GM10248 (cell line): ENCODE measurements at regions not wholly inside any gene's neighbourhood (a gene's known extent, or its start where the extent isn't known, plus 50 kb on each side); places are given as distances from the start of the nearest gene placed in this dataset.

Experiments used
- CTCF ChIA-PET: fragments of 300-600 bp; sonication (Branson Sonifier 250); formaldehyde crosslinking; extraction: SDS; loops from one replicate; lab custom pipeline; 2021; ENCODE audit warnings: antibody characterized with exemption; lab: Yijun Ruan, JAX
- POLR2A ChIA-PET: fragments of 350-650 bp; sonication (Branson Sonifier 250); formaldehyde crosslinking; extraction: SDS; loops from one replicate; lab custom pipeline; 2020; ENCODE audit warnings: antibody characterized with exemption; lab: Yijun Ruan, JAX
- DNase-seq: peaks from one replicate; pipeline ENCODE4 v3.0.0; 2012; ENCODE audit errors: extremely low spot score
- TF ChIP-seq, protein P1 (sequence below): IDR thresholded peaks from 2 replicates; pipeline ENCODE4 v1.5.1; 2012; ENCODE audit warnings: mild to moderate bottlenecking, low read depth; ENCODE audit errors: extremely low read depth, missing control alignments, control extremely low read depth

DNA sequence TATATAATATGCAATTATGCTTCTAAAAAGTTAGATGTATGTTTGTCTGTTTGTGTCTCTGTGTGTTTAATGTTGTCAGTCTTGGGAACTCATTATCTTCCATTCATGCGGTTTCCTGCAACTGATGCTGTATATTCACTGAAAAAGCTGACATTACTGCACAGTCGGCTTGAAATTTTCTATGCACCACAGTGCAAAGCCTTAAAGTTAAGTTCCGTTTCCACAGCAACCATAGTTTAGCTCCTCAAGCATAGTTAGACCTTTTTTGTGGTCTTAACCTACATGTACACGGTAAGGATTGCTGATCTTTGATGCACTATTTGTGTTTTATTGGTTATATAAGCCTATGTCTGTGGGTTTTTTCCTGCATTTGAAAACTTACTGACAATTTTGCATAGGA is 309.4 kb downstream of the KCNC2 start:
- ChIA-PET POLR2A (no interaction called here), CTCF (interaction anchor here (1.3 kb wide), 1 partner anchor 11 kb away, joined by 4 read pairs; no protein-coding TSS in a partner anchor)
- TF ChIP-seq, protein P1, sequence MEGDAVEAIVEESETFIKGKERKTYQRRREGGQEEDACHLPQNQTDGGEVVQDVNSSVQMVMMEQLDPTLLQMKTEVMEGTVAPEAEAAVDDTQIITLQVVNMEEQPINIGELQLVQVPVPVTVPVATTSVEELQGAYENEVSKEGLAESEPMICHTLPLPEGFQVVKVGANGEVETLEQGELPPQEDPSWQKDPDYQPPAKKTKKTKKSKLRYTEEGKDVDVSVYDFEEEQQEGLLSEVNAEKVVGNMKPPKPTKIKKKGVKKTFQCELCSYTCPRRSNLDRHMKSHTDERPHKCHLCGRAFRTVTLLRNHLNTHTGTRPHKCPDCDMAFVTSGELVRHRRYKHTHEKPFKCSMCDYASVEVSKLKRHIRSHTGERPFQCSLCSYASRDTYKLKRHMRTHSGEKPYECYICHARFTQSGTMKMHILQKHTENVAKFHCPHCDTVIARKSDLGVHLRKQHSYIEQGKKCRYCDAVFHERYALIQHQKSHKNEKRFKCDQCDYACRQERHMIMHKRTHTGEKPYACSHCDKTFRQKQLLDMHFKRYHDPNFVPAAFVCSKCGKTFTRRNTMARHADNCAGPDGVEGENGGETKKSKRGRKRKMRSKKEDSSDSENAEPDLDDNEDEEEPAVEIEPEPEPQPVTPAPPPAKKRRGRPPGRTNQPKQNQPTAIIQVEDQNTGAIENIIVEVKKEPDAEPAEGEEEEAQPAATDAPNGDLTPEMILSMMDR, result no peak
- no peak for DNase-seq

DNA sequence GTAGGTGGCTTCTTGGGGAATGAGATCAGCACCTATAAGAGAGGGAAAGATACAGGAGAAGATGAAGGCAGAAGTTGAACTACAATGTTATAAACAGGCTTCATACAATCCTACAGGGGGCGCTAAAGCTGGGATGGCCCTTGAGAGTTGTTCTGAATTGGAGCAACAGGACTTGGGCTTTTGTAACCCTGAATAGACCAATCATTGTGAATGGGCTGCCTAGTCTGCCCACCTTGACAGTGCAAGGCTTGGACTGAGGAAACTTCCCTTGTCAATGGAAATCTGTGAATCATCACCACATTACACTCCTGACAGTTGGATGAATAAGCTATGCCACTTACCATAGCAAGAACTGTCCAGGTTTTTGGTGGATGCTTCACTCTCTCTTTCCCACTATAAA is 306.1 kb downstream of the KCNC2 start:
- CTCF ChIA-PET, result interaction anchor here (0.8 to 1.5 kb wide), 2 partner anchors 9 to 14 kb away, joined by 3 read pairs; no protein-coding TSS in a partner anchor
- POLR2A ChIA-PET, result no interaction called here
- TF ChIP-seq, protein P1, result no peak
- DNase-seq, result no peak

DNA sequence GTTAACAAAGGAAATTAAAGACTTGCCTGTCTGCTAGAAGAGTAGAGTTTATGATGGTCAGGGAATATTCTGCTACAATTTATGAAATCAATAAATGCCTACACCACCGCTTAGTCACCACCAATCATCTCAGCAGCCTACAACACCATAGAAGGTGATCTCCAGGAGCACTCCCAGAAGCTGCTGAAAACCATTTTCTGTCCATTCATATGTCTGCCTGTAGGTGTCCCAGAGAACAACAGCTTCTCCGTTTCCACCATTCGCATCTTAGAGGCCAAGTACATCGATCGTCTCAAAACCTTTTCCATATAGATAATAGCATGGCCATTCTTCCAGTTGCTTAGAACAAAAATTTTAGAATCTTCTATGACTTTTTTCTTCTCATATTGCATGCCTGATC is 303.4 kb downstream of the KCNC2 start:
- DNase-seq, result no peak
- POLR2A ChIA-PET, result no interaction called here
- TF ChIP-seq, protein P1, result no peak
- CTCF ChIA-PET, result no interaction called here

DNA sequence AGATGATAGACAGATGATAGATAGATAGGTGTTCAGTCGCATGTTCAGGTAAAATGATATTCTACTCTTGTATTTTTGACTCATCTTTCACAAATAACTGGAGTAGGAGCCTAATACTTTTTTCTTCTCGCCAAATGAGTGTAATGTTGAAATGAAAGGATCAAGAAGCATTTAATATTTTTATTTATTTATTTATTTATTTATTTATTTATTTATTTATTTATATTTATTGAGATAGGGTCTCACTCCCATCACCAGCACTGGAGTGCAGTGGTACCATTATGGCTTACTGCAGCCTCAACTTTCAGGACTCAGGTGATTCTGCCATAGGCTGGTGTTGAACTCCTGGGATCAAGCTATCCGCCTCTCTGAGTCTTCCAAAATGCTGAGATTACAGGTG is 298.8 kb downstream of the KCNC2 start:
- CTCF ChIA-PET, result interaction anchor here (1.4 kb wide), 1 partner anchor 11 kb away, joined by 4 read pairs; no protein-coding TSS in a partner anchor
- POLR2A ChIA-PET, result no interaction called here
- DNase-seq, result no peak
- TF ChIP-seq, protein P1, result no peak

DNA sequence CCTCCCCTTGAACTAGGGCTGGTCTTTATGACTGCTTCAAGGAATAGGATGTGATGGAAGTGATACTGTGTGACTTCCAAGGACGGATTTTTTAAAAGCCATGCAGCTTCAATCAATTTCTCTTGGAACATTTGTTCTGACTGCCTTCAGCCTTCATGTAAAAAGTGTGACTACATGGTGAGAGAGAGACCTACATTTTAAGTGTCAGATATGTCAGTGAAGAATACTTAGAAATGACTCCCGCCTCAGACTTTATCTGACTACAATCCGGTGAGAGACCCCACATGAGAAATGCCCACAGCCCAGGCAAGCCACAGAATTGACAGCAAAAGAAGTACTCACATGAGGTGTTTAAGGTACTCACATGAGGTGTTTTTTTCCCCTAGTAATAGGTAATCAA is 295.3 kb downstream of the KCNC2 start:
- CTCF ChIA-PET, result no interaction called here
- TF ChIP-seq, protein P1, result no peak
- no peak for DNase-seq
- POLR2A ChIA-PET, result no interaction called here

DNA sequence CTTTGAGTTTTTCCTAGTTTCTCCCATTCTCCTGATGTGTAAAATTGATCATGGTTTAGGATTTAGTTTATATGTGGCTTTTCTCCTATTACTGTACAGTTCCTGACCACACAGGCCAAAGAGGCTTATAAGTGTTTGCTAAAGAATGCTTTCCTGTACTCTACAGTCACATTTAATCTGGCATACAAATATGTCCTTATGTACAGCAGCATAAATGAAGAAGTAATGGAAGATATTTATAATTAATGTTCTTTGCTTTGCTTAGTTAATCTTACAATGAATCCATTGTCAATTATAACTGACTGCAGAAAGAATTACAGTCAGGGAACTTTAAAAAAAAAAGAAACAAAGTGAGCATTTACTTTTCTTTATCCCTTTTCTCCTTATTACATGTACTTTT is 293.9 kb downstream of the KCNC2 start:
- no peak for DNase-seq
- POLR2A ChIA-PET, result no interaction called here
- TF ChIP-seq, protein P1, result no peak
- CTCF ChIA-PET, result no interaction called here

DNA sequence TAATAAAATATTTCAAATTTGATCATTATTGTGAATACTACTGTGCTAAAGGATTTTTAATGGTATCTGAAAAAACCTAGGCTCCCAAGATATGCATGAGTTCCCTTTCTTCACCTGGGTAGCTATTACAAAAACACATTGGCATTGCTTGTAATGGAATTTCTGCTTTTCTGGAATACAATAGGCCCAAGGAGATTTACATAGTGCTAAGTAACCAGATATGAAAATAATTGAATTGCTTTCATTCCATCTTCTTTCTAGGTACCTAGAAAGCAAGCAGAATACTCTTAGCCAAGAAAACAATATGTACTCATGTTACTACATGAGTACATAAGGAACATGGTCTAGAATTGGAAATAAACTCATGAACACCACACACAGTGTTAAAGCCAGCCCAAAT is 291.9 kb downstream of the KCNC2 start:
- TF ChIP-seq, protein P1, result no peak
- no peak for DNase-seq
- CTCF ChIA-PET, result no interaction called here
- POLR2A ChIA-PET, result no interaction called here
